Activated T-cell treated with anti-CD3 and anti-CD28 coated beads, Interleukin-2, amount 50 U/mL, for 72 hours (primary cell): ENCODE measurements at regions not wholly inside any gene's neighbourhood (a gene's known extent, or its start where the extent isn't known, plus 50 kb on each side); places are given as distances from the start of the nearest gene placed in this dataset.
A peak's percentile ranks its signal among the peaks of the same experiment; 100 is the strongest.
"Not testable (repeated sequence)": the region's sequence is repeated elsewhere in the genome, so short reads cannot be mapped to it uniquely, and the experiment has no call there.

Experiments used
- ATAC-seq, 2 donors: fragments of 150-1000 bp; cut with Tn5 transposase; replicated peaks in 1 of 2; 2 replicates each; pipeline ENCODE4 v1.10.0; 2021; ENCODE audit warnings: moderate library complexity in 2 of 2, mild to moderate bottlenecking in 1 of 2
- DNase-seq, 2 donors: peaks; one replicate each; pipeline ENCODE4 v3.0.0; 2021 to 2022; ENCODE audit warnings: mixed read lengths in 1 of 2
- H3K27ac Mint-ChIP-seq: one replicate; pipeline ENCODE4 v1.8.0; 2022; ENCODE audit warnings: mild to moderate bottlenecking, moderate library complexity, mixed read lengths
- H3K27me3 Mint-ChIP-seq: one replicate; pipeline ENCODE4 v1.8.0; 2022; ENCODE audit warnings: low read depth, mixed read lengths
- H3K36me3 Mint-ChIP-seq, 2 donors: one replicate each; pipeline ENCODE4 v1.8.0; 2022; ENCODE audit warnings: mixed read lengths in 2 of 2, mild to moderate bottlenecking in 1 of 2; ENCODE audit not compliant: insufficient read depth in 2 of 2
- H3K4me1 Mint-ChIP-seq: one replicate; pipeline ENCODE4 v1.8.0; 2022; ENCODE audit warnings: low read depth, mixed read lengths
- H3K4me3 Mint-ChIP-seq, 2 donors: one replicate each; pipeline ENCODE4 v1.8.0; 2022; ENCODE audit warnings: mild to moderate bottlenecking in 2 of 2, mixed read lengths in 2 of 2, moderate library complexity in 2 of 2
- H3K9me3 Mint-ChIP-seq, 2 donors: one replicate each; pipeline ENCODE4 v1.8.0; 2022; ENCODE audit warnings: mixed read lengths in 2 of 2

GRCh38 chr6:9851006-9851405, 563.9 kb downstream of the TFAP2A start:
- Mint-ChIP-seq H3K27me3 (no peaks in the 10 kb centered on the region), H3K27ac (no peak overlapping the region), H3K4me1 (no peaks in the 10 kb centered on the region), H3K4me3 (no peak overlapping the region), H3K36me3 (peaks cover 2 to 8% of the 10 kb centered on the region in 2 donors), H3K9me3 (peaks cover 21 to 25% of the 10 kb centered on the region in 2 donors)
- no peak for ATAC-seq
- no peak for DNase-seq

DNA sequence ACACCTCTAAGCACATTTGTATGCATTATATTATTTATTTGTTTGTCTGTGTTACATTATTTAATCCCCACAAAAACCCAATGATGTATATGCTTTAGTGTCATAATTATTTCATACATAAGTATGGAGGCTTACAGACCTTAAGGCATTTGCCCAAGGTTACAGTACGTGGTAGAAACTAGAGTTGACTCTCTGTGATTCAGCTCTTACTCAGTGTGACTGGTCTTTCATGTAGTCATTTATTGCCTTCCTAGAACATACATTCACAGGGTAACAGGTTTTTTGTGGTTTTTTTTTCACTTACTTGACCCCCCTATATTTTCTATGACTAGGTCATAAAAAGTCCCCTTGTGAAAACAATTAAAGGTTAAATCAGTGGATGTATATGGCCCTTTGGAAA, 566.8 kb downstream of the TFAP2A start:
- ATAC-seq (peak; percentile 52 to 71), DNase-seq (no peak)
- Mint-ChIP-seq H3K27ac (no peak overlapping the region), H3K9me3 (peaks cover 18 to 19% of the 10 kb centered on the region in 2 donors), H3K27me3 (no peaks in the 10 kb centered on the region), H3K4me1 (no peaks in the 10 kb centered on the region), H3K4me3 (no peak overlapping the region), H3K36me3 (peaks cover 2 to 8% of the 10 kb centered on the region in 2 donors)

DNA sequence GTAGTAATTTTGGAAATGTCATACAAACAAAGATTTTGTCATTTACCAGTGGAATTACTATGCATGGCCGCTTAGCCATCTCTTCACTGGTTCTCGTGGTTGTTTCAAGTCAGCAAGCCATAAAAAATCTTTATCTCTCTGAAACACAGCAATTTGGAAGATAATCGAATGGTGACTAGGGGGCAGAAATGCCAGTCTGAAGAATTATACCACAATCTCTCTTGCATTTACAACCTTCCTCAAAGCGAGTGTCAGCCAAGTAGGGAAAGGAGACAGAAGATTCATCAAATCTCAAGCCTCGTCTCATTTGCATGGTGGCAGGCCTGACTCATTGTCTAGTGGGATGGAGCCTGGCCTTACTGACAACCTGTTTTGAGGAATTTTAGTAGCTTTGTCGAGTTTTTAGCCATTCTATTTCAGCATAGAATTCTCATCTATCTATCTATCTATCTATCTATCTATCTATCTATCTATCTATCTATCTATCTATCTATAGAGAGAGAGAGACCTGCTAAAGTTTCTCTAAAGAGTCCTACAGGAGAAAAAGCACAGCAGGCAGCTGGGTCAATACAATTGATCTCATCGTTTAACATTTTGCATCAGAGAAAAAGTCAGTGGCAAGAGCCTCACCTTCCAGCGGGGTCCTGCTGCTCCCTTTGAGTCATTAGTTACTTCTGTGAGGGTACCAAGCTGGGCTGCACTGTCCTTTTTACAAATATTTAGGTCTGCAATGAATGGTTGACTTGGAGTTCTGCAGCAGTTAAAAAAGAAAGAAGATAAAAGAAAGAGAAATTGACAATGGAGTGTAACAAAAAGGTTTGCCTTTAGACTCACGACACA, 572.8 kb downstream of the TFAP2A start:
- Mint-ChIP-seq H3K4me1 (no peaks in the 10 kb centered on the region), H3K27me3 (no peaks in the 10 kb centered on the region), H3K9me3 (peaks cover 9 to 12% of the 10 kb centered on the region in 2 donors), H3K4me3 (no peak overlapping the region), H3K36me3 (peaks cover 2 to 6% of the 10 kb centered on the region in 2 donors), H3K27ac (no peak overlapping the region)
- ATAC-seq (no peak), DNase-seq (no peak)

GRCh38 chr6:9834233-9834632, 580.6 kb downstream of the TFAP2A start:
- Mint-ChIP-seq H3K4me1 (no peaks in the 10 kb centered on the region), H3K27me3 (no peaks in the 10 kb centered on the region), H3K36me3 (peaks cover 0 to 4% of the 10 kb centered on the region in 2 donors), H3K27ac (no peak overlapping the region), H3K4me3 (no peak overlapping the region), H3K9me3 (peaks cover 5 to 6% of the 10 kb centered on the region in 2 donors)
- no peak for ATAC-seq
- DNase-seq, result no peak

DNA sequence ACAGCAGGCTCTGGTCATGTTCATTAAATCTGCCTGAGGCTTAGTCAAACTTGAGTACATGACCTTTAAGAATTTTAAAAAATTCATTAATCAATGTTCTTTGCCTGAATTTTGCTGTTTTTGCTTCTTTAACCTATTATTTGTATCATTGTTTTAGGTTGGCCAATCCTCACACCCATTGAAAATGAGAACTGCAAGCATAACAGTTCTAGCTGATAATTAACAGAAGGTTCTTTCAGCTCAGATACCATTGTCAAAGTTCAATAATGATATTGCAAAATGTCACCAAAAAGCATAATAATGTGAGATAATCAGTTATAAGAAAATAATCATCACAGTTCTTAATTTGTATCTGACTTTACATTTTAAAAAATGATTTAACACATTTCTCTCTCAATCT, 583.1 kb downstream of the TFAP2A start:
- H3K27ac Mint-ChIP-seq, result no peak overlapping the region
- H3K27me3 Mint-ChIP-seq, result no peaks in the 10 kb centered on the region
- no peak overlapping the region for H3K4me3 Mint-ChIP-seq
- DNase-seq, result no peak
- no peaks in the 10 kb centered on the region for H3K36me3 Mint-ChIP-seq
- no peaks in the 10 kb centered on the region for H3K4me1 Mint-ChIP-seq
- no peak for ATAC-seq
- peaks cover 2 to 3% of the 10 kb centered on the region in 2 donors for H3K9me3 Mint-ChIP-seq

DNA sequence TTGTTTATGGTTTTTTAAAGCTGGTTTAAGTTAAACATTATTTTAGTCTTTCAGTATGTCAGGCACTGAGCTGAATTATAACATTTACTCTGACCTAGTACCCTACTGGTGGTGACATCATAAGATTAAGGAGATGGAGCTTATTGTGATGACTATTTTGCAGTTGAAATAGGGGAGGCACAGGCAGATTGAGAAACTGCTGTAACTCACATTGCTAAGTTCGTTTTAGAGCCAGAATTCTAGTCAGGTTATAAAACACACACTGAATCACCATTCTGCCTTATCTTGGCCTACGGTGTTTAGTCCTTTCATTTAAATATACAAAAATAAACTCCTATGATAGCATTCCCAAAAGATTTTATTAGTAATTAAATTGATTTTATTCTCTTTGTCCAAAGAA, 584.1 kb downstream of the TFAP2A start:
- Mint-ChIP-seq H3K36me3 (no peaks in the 10 kb centered on the region), H3K4me3 (no peak overlapping the region), H3K4me1 (no peaks in the 10 kb centered on the region), H3K27ac (no peak overlapping the region), H3K9me3 (peaks cover 0 to under 1% of the 10 kb centered on the region in 2 donors), H3K27me3 (no peaks in the 10 kb centered on the region)
- ATAC-seq (no peak), DNase-seq (no peak)

GRCh38 chr6:9825526-9825925, 589.3 kb downstream of the TFAP2A start:
- H3K27me3 Mint-ChIP-seq, result no peaks in the 10 kb centered on the region
- no peaks in the 10 kb centered on the region for H3K4me1 Mint-ChIP-seq
- ATAC-seq (no peak), DNase-seq (no peak)
- no peaks in the 10 kb centered on the region for H3K36me3 Mint-ChIP-seq
- no peak overlapping the region for H3K27ac Mint-ChIP-seq
- no peak overlapping the region for H3K4me3 Mint-ChIP-seq
- H3K9me3 Mint-ChIP-seq, result peaks cover 0 to 2% of the 10 kb centered on the region in 2 donors

GRCh38 chr6:9810727-9811126, 604.1 kb downstream of the TFAP2A start:
- not testable (repeated sequence) for ATAC-seq, H3K4me1 Mint-ChIP-seq, H3K4me3 Mint-ChIP-seq, DNase-seq, H3K27ac Mint-ChIP-seq, H3K9me3 Mint-ChIP-seq, H3K36me3 Mint-ChIP-seq, H3K27me3 Mint-ChIP-seq

DNA sequence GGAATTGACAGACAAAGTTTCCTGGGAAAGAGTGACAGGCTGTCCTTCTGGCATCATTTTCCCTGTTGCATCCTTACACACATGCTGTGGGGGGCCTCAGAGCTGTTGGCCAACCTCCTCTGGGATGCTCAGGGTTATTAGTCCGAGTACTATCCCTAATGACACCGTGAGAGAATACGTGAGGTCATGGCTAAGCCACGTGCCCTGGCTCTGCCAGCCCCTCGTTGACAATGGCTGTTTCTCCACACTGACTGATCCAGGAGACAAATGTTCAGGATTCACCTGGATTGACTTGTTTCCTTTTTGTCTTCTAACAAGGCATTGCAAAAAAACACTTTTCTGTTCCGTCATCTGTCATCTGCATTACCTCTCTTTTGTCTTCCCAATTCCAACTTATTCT, 604.6 kb downstream of the TFAP2A start:
- Mint-ChIP-seq H3K27ac (no peak overlapping the region), H3K9me3 (peaks cover 8% of the 10 kb centered on the region in 2 donors), H3K4me1 (no peaks in the 10 kb centered on the region), H3K27me3 (no peaks in the 10 kb centered on the region), H3K36me3 (no peaks in the 10 kb centered on the region), H3K4me3 (no peak overlapping the region)
- no peak for ATAC-seq
- no peak for DNase-seq

DNA sequence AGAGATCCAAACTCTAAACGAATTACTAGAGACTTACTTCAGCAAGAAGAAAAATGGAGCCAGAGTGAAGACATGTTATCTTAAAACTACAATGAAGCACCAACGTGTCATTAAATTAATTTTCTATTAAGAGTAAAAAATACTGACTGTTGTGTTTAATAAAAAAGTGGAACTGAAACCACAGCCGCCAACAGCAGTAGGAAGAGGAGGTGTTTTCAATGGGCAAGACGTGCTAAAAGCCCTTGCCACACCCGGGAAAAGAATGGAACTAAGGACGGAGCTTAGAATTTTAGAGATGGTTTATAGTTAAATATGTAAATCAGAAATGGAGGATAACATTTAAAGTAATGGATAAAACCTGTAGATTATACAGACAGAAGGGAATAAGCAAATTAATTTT, 608.7 kb downstream of the TFAP2A start:
- H3K4me3 Mint-ChIP-seq, result no peak overlapping the region
- no peaks in the 10 kb centered on the region for H3K4me1 Mint-ChIP-seq
- H3K27me3 Mint-ChIP-seq, result no peaks in the 10 kb centered on the region
- H3K27ac Mint-ChIP-seq, result no peak overlapping the region
- H3K9me3 Mint-ChIP-seq, result peaks cover 6 to 11% of the 10 kb centered on the region in 2 donors
- ATAC-seq (no peak), DNase-seq (no peak)
- no peaks in the 10 kb centered on the region for H3K36me3 Mint-ChIP-seq

- H3K27me3 Mint-ChIP-seq, result no peaks in the 10 kb centered on the region
- H3K36me3 Mint-ChIP-seq, result no peaks in the 10 kb centered on the region
- no peak overlapping the region for H3K4me3 Mint-ChIP-seq
- DNase-seq, result no peak
- ATAC-seq, result no peak
- H3K4me1 Mint-ChIP-seq, result no peaks in the 10 kb centered on the region
- peaks cover 9 to 10% of the 10 kb centered on the region in 2 donors for H3K9me3 Mint-ChIP-seq
- H3K27ac Mint-ChIP-seq, result no peak overlapping the region
Measured at GRCh38 chr6:9801249-9801754, 613.6 kb downstream of the TFAP2A start.

- Mint-ChIP-seq H3K4me3 (no peak overlapping the region), H3K27me3 (no peaks in the 10 kb centered on the region), H3K9me3 (peaks cover 3 to 5% of the 10 kb centered on the region in 2 donors), H3K27ac (no peak overlapping the region), H3K36me3 (no peaks in the 10 kb centered on the region), H3K4me1 (no peaks in the 10 kb centered on the region)
- no peak for DNase-seq
- ATAC-seq, result no peak
Measured at GRCh38 chr6:9799582-9799981, 615.3 kb downstream of the TFAP2A start.

- Mint-ChIP-seq H3K36me3 (no peaks in the 10 kb centered on the region), H3K9me3 (peaks cover 1 to 7% of the 10 kb centered on the region in 2 donors), H3K4me3 (no peak overlapping the region), H3K27me3 (no peaks in the 10 kb centered on the region), H3K27ac (no peak overlapping the region), H3K4me1 (no peaks in the 10 kb centered on the region)
- ATAC-seq, result no peak
- DNase-seq, result no peak
Measured at GRCh38 chr6:9796827-9797226, 618.0 kb downstream of the TFAP2A start.

DNA sequence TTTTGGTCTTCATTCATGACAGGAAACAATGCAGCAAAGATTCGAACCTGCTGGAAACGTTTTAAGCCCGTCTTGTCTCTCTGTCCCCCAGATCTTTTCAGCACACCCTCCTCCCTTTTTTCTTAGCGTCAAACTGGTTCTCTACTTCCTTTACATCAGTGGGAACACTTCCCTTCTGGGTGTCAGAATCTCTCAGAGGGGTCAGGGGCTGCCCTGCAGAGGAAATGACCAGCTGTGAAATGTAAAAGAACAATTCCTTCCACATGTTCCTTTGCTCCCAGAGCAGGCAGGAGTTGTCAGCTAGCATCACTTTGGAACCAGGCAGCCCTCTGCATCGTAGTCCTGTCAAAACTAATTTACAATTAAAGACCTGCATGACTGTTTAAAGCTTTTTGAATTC, 619.0 kb downstream of the TFAP2A start:
- DNase-seq (no peak), ATAC-seq (no peak)
- Mint-ChIP-seq H3K4me1 (no peaks in the 10 kb centered on the region), H3K27ac (no peak overlapping the region), H3K27me3 (no peaks in the 10 kb centered on the region), H3K9me3 (peaks cover 1 to 10% of the 10 kb centered on the region in 2 donors), H3K36me3 (no peaks in the 10 kb centered on the region), H3K4me3 (no peak overlapping the region)
